ENCODE measurements at regions not wholly inside any gene's neighbourhood (a gene's known extent, or its start where the extent isn't known, plus 50 kb on each side); places are given as distances from the start of the nearest gene placed in this dataset.
"Not testable (repeated sequence)": the region's sequence is repeated elsewhere in the genome, so short reads cannot be mapped to it uniquely, and the experiment has no call there.

GRCh38 chr7:81331061-81332018 lies 412.5 kb upstream of the SEMA3C start:
- DNase-seq = no peak

GRCh38 chr7:81330108-81330507 lies 411.3 kb upstream of the SEMA3C start:
- no peak for DNase-seq

GRCh38 chr7:81327468-81328266 lies 408.8 kb upstream of the SEMA3C start:
- DNase-seq = no peak

GRCh38 chr7:81321949-81322348 lies 403.1 kb upstream of the SEMA3C start:
- DNase-seq = no peak

- no peak for DNase-seq
These were observed 398.9 kb upstream of the SEMA3C start for GRCh38 chr7:81317741-81318140.

- peak; percentile 7 for DNase-seq
These were observed 389.9 kb upstream of the SEMA3C start for GRCh38 chr7:81308643-81309322.

GRCh38 chr7:81301815-81302214 lies 383.0 kb upstream of the SEMA3C start:
- DNase-seq = no peak

- DNase-seq = no peak
These were observed 381.9 kb upstream of the SEMA3C start for GRCh38 chr7:81300753-81301152.

- no peak for DNase-seq
These were observed 380.9 kb upstream of the SEMA3C start for GRCh38 chr7:81299711-81300110.

GRCh38 chr7:81298951-81299666 lies 380.3 kb upstream of the SEMA3C start:
- peak; percentile 2 for DNase-seq

GRCh38 chr7:81297317-81297716 lies 378.5 kb upstream of the SEMA3C start:
- DNase-seq = no peak

- DNase-seq = no peak
These were observed 377.9 kb upstream of the SEMA3C start for GRCh38 chr7:81296726-81297125.

- no peak for DNase-seq
These were observed 376.2 kb upstream of the SEMA3C start for GRCh38 chr7:81294897-81295515.

GRCh38 chr7:81293806-81294205 lies 375.0 kb upstream of the SEMA3C start:
- DNase-seq = no peak

- DNase-seq = not testable (repeated sequence)
These were observed 367.9 kb upstream of the SEMA3C start for GRCh38 chr7:81286754-81287153.

- DNase-seq = no peak
These were observed 366.5 kb upstream of the SEMA3C start for GRCh38 chr7:81285142-81285871.

- no peak for DNase-seq
These were observed 365.7 kb upstream of the SEMA3C start for GRCh38 chr7:81284576-81284975.

- no peak for DNase-seq
These were observed 361.7 kb upstream of the SEMA3C start for GRCh38 chr7:81280531-81280930.

GRCh38 chr7:81277691-81278090 lies 358.8 kb upstream of the SEMA3C start:
- no peak for DNase-seq

- DNase-seq = no peak
These were observed 354.9 kb upstream of the SEMA3C start for GRCh38 chr7:81273601-81274397.

- DNase-seq = no peak
These were observed 353.3 kb upstream of the SEMA3C start for GRCh38 chr7:81272176-81272575.
